Eye (tissue), 1 donor: ENCODE measurements at regions not wholly inside any gene's neighbourhood (a gene's known extent, or its start where the extent isn't known, plus 50 kb on each side); places are given as distances from the start of the nearest gene placed in this dataset.

ENCODE experiments used
- DNase-seq: peaks from one replicate; pipeline ENCODE4 v3.0.0-alpha.2; 2015

DNA sequence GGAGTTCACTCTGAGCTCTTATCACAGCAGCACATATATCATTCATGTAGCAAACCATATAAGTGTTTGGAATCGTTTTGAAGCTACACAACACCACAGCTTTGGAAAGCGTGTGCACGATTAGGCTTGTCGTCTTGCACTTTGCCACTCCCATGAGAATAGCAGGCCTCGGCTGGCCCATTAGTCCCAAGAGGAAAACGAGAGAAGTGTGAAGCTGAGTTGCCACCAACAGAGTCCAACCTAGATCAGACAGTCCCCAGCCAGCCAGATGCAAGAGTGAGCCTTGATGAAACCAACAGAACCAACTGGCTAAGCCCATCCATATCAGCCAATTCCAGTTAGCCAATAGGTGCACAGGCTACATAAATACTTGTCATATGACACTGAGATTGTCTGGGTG is 238.4 kb downstream of the C1orf94 start:
- no peak for DNase-seq

- DNase-seq = no peak
Measured at GRCh38 chr1:34418166-34418565, 241.5 kb downstream of the C1orf94 start.

- peak; percentile 67 for DNase-seq
Measured at GRCh38 chr1:34419663-34420136, 243.0 kb downstream of the C1orf94 start.

- no peak for DNase-seq
Measured at GRCh38 chr1:34425046-34425445, 248.3 kb downstream of the C1orf94 start.

GRCh38 chr1:34425785-34426184 is 249.1 kb downstream of the C1orf94 start:
- DNase-seq = no peak

GRCh38 chr1:34426325-34426896 is 249.7 kb downstream of the C1orf94 start:
- DNase-seq = no peak

GRCh38 chr1:34427170-34427569 is 250.5 kb downstream of the C1orf94 start:
- DNase-seq = no peak

- no peak for DNase-seq
Measured at GRCh38 chr1:34433099-34433498, 256.4 kb downstream of the C1orf94 start.

GRCh38 chr1:34436836-34437235 is 260.1 kb downstream of the C1orf94 start:
- no peak for DNase-seq

GRCh38 chr1:34441259-34442069 is 264.8 kb downstream of the C1orf94 start:
- peak; percentile 82 for DNase-seq

GRCh38 chr1:34444516-34444915 is 267.8 kb downstream of the C1orf94 start:
- peak; percentile 52 for DNase-seq

DNA sequence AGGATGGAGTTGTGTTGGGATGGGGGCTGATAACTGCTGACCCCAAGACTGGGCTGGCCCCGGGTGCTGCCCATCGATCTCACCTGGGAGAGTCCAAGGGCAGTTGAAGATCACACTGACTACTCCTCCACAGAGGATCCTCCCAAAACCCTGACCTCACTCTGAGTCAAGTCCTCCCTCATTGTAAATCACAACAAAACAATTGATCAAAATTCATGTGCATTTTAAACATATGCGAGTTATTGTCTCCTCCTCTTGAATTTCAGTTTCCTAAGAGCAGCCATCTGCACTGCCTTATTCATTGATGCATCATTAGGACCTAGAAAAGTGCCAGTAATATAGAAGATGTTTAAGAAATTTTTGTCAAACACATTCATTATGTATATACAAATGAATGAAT is 273.6 kb downstream of the C1orf94 start:
- no peak for DNase-seq

DNA sequence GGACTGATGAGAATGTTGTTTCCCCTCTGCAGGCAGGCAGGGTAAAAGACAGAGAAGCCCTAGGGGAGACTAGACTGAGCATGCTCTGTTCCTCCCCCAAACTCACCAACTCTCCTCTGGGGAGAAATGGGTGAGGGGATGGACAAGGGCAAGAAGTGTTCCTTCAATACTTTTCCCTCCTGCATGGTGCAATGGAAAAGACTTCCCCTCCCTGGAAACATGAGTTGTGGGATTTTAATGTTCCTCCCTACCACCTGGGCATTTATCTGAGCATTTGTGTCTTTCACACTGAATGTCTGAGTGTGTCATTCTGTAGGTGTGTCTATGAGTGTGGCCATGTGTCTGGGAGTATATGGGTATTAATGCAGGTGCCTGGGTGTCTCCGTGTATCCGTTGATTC is 275.7 kb downstream of the C1orf94 start:
- DNase-seq = no peak

GRCh38 chr1:34455121-34455520 is 278.4 kb downstream of the C1orf94 start:
- no peak for DNase-seq

- peak; percentile 32 for DNase-seq
Measured at GRCh38 chr1:34460193-34460592, 283.5 kb downstream of the C1orf94 start.

DNA sequence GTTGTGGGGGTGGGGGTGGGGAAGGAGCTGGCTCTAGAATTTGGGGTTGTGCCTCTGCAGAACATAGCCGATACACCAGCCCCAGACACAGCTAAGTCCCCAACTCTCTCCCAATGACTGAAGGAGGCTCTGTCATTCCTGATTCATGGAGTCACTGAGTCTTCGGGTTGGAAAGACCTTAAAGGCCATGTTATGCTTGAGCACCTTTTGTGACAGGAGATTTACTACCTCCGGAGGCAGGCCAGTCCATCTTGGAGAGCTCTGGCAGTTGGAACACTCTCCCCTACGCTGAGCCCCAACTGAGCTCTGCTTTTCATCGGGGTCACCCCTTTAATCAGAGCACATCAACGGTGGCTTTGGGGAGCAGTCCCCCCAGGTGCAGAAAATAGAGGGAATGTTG is 284.4 kb upstream of the GJB5 start:
- no peak for DNase-seq

DNA sequence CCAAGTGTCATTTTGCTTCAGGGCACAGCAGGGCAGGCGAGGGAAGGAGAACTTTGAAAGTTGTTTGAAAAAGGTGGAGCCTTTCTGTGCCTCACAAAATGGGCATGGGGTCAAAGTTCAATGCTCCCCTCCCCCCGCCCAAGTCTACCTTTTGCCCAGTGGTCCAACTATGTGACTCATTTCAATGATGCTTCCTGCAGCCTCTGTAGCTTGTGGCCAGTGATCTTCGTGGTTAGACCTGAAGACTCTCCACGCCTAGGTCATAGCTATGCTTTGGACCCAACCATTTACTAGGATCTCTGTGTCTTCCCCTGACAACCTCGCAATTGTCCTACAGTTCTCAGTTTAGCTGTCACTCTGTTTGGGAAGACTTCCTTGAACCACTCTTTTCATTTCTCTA is 280.3 kb upstream of the GJB5 start:
- DNase-seq = no peak

DNA sequence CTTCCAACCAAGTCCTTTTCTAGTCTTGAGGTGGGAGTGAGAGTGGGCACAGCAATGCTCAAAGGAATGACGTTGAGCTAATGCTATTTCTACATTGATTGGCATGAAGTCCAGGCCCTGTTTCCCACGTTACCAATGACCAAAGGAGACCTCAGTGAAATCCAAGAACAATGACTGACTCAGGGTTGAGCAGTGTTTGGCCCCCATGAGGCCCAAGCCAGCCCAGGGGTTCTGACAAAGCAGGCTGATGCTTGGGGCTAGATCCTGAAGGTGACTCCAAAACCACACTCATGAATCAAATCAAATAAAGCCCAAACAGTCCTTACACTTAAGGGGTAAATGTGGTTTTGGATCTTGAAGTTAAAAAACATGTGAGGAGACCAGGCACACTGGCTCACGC is 278.5 kb upstream of the GJB5 start:
- DNase-seq = no peak

- no peak for DNase-seq
Measured at GRCh38 chr1:34477632-34478141, 277.2 kb upstream of the GJB5 start.

DNA sequence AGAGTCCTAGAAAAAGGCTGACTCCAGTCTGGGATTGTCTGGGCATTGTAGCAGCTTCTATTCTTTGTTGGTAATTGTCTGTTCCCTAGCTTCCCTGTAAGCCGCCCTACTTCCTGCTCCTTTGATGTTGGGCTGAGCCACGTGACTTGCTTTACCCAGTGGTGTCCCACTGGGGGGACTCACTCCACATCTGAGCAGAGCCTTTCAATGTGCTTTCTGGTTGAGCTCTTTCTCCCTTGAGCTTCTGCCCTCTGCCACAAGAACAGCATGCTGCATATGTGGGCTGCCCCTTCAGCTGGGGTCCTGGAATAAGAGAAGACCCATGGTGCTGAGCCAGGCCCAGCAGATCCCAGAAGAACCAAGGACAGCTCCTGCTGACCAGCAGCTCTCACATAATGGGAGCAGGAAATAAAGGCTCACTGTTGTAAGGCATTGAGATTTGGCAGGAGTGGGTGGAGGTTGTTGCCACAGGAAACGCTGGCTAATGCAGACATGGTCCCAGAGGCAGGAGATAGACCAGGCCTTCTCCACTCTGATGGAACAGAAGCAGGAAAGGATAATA is 276.3 kb upstream of the GJB5 start:
- DNase-seq = peak; percentile 43

DNA sequence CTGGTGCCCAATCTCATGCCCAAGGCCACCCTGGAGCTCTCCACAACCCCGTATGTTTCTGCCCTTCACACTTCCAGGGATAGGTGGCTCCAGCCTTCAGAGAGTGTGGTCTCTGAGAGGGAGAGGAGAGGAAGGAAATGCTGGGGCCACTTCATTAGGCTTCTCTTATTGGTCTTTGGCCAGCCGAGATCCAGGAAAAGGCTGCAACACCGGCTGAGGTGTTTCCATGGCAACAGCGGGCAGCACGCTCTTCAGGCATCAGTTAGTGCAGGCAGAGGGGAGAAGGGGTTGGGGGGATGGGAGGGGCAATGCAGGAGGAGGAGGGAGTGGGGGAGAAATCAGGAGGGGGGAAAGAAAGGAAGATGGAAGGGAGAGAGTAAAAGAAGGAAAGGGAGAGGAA is 275.1 kb upstream of the GJB5 start:
- peak; percentile 82 for DNase-seq

- DNase-seq = no peak
Measured at GRCh38 chr1:34488080-34488708, 266.7 kb upstream of the GJB5 start.

GRCh38 chr1:34500451-34500850 is 254.4 kb upstream of the GJB5 start:
- peak; percentile 70 for DNase-seq

DNA sequence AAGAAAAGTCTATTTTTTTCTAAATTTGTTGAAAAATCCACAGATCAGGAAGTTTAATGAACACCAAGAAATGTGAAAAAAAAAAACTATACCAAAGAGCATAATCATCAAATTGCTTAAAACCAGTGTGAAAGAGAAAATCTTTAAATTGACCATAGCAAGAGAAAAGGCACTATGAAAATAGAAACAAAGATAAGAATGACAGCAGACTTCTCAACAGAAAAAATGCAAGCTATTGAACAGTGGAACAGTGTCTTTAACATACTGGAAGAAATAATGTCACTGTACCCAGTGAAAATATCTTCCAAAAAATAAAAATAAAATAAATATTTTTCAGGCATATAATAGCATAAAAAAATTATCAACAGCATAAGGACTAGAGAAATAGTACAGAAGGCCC is 243.0 kb upstream of the GJB5 start:
- no peak for DNase-seq
